ENCODE measurements at regions not wholly inside any gene's neighbourhood (a gene's known extent, or its start where the extent isn't known, plus 50 kb on each side); places are given as distances from the start of the nearest gene placed in this dataset.

- no peak for TF ChIP-seq CTCF (IDR thresholded peaks at IDR 0.05; ENCODE audit: borderline replicate concordance, control extremely low read depth, extremely low read depth, insufficient read depth, missing control alignments)
- DNase-seq (ENCODE audit: low spot score) = no peak
- in situ Hi-C loops (cut with MboI; ENCODE audit: low sequenced_read_pairs, unreplicated experiment) = no loop called here
Measured at GRCh38 chr16:5820472-5820871, 722.9 kb upstream of the EEF2KMT start.

GRCh38 chr16:5815570-5816237 is 718.1 kb upstream of the EEF2KMT start:
- no peak for DNase-seq (ENCODE audit: low spot score)
- in situ Hi-C loops (cut with MboI; ENCODE audit: low sequenced_read_pairs, unreplicated experiment) = no loop called here
- TF ChIP-seq CTCF (IDR thresholded peaks at IDR 0.05; ENCODE audit: borderline replicate concordance, control extremely low read depth, extremely low read depth, insufficient read depth, missing control alignments) = no peak

GRCh38 chr16:5801396-5801795 is 703.8 kb upstream of the EEF2KMT start:
- in situ Hi-C loops (cut with MboI; ENCODE audit: low sequenced_read_pairs, unreplicated experiment) = no loop called here
- TF ChIP-seq CTCF (IDR thresholded peaks at IDR 0.05; ENCODE audit: borderline replicate concordance, control extremely low read depth, extremely low read depth, insufficient read depth, missing control alignments) = no peak
- no peak for DNase-seq (ENCODE audit: low spot score)

GRCh38 chr16:5793556-5793955 is 696.0 kb upstream of the EEF2KMT start:
- in situ Hi-C loops (cut with MboI; ENCODE audit: low sequenced_read_pairs, unreplicated experiment) = no loop called here
- no peak for DNase-seq (ENCODE audit: low spot score)
- TF ChIP-seq CTCF (IDR thresholded peaks at IDR 0.05; ENCODE audit: borderline replicate concordance, control extremely low read depth, extremely low read depth, insufficient read depth, missing control alignments) = no peak

GRCh38 chr16:5791011-5791657 is 693.5 kb upstream of the EEF2KMT start:
- in situ Hi-C loops (cut with MboI; ENCODE audit: low sequenced_read_pairs, unreplicated experiment) = no loop called here
- TF ChIP-seq CTCF (IDR thresholded peaks at IDR 0.05; ENCODE audit: borderline replicate concordance, control extremely low read depth, extremely low read depth, insufficient read depth, missing control alignments) = no peak
- DNase-seq (ENCODE audit: low spot score) = no peak

- TF ChIP-seq CTCF (IDR thresholded peaks at IDR 0.05; ENCODE audit: borderline replicate concordance, control extremely low read depth, extremely low read depth, insufficient read depth, missing control alignments) = no peak
- in situ Hi-C loops (cut with MboI; ENCODE audit: low sequenced_read_pairs, unreplicated experiment) = no loop called here
- DNase-seq (ENCODE audit: low spot score) = no peak
Measured at GRCh38 chr16:5790512-5790911, 692.9 kb upstream of the EEF2KMT start.

Measured in GM13976 (cell line).